GM23338 (cell line): ENCODE measurements at regions not wholly inside any gene's neighbourhood (a gene's known extent, or its start where the extent isn't known, plus 50 kb on each side); places are given as distances from the start of the nearest gene placed in this dataset.

Experiments used
- CTCF ChIP-seq, 2 experiments: fragments of 200-600 bp in 1 of 2; sonication (generic) in 1 of 2; conservative IDR thresholded peaks; 2 replicates each; pipeline versions ENCODE4 v1.5.1 to v1.6.1; 2016 to 2017; ENCODE audit warnings: antibody characterized with exemption in 2 of 2, low read depth in 2 of 2, mild to moderate bottlenecking in 2 of 2, moderate library complexity in 1 of 2
- EZH2 ChIP-seq: fragments of 200-600 bp; sonication (generic); IDR thresholded peaks from one replicate; pipeline ENCODE4 v1.8.0; 2017; ENCODE audit warnings: antibody characterized with exemption, mild to moderate bottlenecking, low read depth; ENCODE audit not compliant: unreplicated experiment
- POLR2AphosphoS5 ChIP-seq: IDR thresholded peaks from 2 replicates; pipeline ENCODE4 v1.6.1; 2016; ENCODE audit warnings: antibody characterized with exemption, low read depth

GRCh38 chr7:81629702-81630101, 140.1 kb downstream of the HGF start:
- TF ChIP-seq EZH2: no peak
- no peak for TF ChIP-seq CTCF (conservative IDR thresholded peaks at IDR 0.05; ENCODE audit: low read depth in 2 of 2)
- TF ChIP-seq POLR2AphosphoS5: no peak
